ENCODE measurements at regions not wholly inside any gene's neighbourhood (a gene's known extent, or its start where the extent isn't known, plus 50 kb on each side); places are given as distances from the start of the nearest gene placed in this dataset.

DNA sequence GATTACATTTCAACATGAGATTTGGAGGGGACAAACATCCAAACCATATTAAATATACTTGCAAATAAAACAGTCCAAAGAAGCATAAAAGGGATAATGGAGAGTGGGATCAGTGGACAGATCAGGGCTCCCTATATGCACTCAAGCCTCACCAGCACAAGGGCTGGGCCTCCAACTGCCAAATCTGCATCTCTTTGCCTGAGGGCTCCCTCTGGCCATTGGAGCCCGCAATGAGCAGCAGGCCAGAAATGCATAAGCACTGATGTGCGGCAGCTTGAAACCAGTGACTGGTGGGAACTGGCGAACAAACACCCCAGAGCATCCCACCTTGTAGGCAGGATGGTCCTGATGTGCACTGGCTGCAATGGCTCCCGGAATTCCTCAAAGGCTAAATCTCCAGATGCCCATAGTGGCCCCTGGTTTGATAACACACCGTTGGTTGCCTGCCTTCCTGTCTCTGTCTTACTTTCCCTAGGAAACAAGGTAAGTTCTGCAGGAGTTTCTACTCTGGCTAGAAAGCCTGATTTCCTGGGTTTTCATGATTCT, 55.9 kb upstream of the POMGNT2 start:
- Histone ChIP-seq H3K27ac (ENCODE audit: low read depth, low read length) (no peak overlapping the region), H3K9ac (ENCODE audit: extremely low read depth, low read length, poor library complexity, severe bottlenecking) (no peak overlapping the region), H3K4me1 (ENCODE audit: control insufficient read depth, insufficient read depth, low read length) (peaks cover 6% of the 10 kb centered on the region), H3K4me3 (ENCODE audit: low read length) (no peak overlapping the region), H3K9me3 (ENCODE audit: control insufficient read depth, low read length) (peaks cover 4% of the 10 kb centered on the region), H3K27me3 (ENCODE audit: control insufficient read depth, insufficient read depth, low read length, poor library complexity, severe bottlenecking) (peaks cover 8% of the 10 kb centered on the region), H3K36me3 (ENCODE audit: control insufficient read depth, insufficient read depth, low read length) (no peaks in the 10 kb centered on the region)
- Mint-ChIP-seq H3K27me3 (ENCODE audit: insufficient read depth) (peaks cover 10% of the 10 kb centered on the region), H3K4me3 (no peak overlapping the region), H3K4me1 (peaks cover 12% of the 10 kb centered on the region), H3K27ac (no peak overlapping the region), H3K9me3 (peaks cover 9% of the 10 kb centered on the region), H3K36me3 (ENCODE audit: low read depth) (no peaks in the 10 kb centered on the region)
- WGBS, 2 experiments (ENCODE audit: insufficient coverage in 1 of 2, insufficient read length in 1 of 2), result 60% methylated on average over 4 to 5 of the region's 5 CpGs
- peak; percentile 52 for DNase-seq
- TF ChIP-seq, protein P1, sequence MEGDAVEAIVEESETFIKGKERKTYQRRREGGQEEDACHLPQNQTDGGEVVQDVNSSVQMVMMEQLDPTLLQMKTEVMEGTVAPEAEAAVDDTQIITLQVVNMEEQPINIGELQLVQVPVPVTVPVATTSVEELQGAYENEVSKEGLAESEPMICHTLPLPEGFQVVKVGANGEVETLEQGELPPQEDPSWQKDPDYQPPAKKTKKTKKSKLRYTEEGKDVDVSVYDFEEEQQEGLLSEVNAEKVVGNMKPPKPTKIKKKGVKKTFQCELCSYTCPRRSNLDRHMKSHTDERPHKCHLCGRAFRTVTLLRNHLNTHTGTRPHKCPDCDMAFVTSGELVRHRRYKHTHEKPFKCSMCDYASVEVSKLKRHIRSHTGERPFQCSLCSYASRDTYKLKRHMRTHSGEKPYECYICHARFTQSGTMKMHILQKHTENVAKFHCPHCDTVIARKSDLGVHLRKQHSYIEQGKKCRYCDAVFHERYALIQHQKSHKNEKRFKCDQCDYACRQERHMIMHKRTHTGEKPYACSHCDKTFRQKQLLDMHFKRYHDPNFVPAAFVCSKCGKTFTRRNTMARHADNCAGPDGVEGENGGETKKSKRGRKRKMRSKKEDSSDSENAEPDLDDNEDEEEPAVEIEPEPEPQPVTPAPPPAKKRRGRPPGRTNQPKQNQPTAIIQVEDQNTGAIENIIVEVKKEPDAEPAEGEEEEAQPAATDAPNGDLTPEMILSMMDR (conservative IDR thresholded peaks at IDR 0.05), result no peak

- Histone ChIP-seq H3K27ac (ENCODE audit: low read depth, low read length) (no peak overlapping the region), H3K9me3 (ENCODE audit: control insufficient read depth, low read length) (no peaks in the 10 kb centered on the region), H3K4me3 (ENCODE audit: low read length) (no peak overlapping the region), H3K4me1 (ENCODE audit: control insufficient read depth, insufficient read depth, low read length) (peaks cover 6% of the 10 kb centered on the region), H3K36me3 (ENCODE audit: control insufficient read depth, insufficient read depth, low read length) (no peaks in the 10 kb centered on the region), H3K27me3 (ENCODE audit: control insufficient read depth, insufficient read depth, low read length, poor library complexity, severe bottlenecking) (peaks cover 8% of the 10 kb centered on the region), H3K9ac (ENCODE audit: extremely low read depth, low read length, poor library complexity, severe bottlenecking) (no peak overlapping the region)
- DNase-seq, result no peak
- no peak overlapping the region for H3K4me3 Mint-ChIP-seq
- H3K27me3 Mint-ChIP-seq (ENCODE audit: insufficient read depth), result peaks cover 19% of the 10 kb centered on the region
- H3K4me1 Mint-ChIP-seq, result peaks cover 12% of the 10 kb centered on the region
- H3K27ac Mint-ChIP-seq, result no peak overlapping the region
- H3K9me3 Mint-ChIP-seq, result no peaks in the 10 kb centered on the region
- TF ChIP-seq, protein P1 (conservative IDR thresholded peaks at IDR 0.05), result no peak
- H3K36me3 Mint-ChIP-seq (ENCODE audit: low read depth), result no peaks in the 10 kb centered on the region
- WGBS, 2 experiments (ENCODE audit: insufficient coverage in 1 of 2, insufficient read length in 1 of 2), result 92 to 100% methylated on average over 1 of the region's 1 CpG
Observed at GRCh38 chr3:43160664-43161063, 54.8 kb upstream of the POMGNT2 start.

- H3K4me3 ChIP-seq (ENCODE audit: low read length), result no peak overlapping the region
- no peak overlapping the region for H3K27ac ChIP-seq (ENCODE audit: low read depth, low read length)
- TF ChIP-seq, protein P1 (conservative IDR thresholded peaks at IDR 0.05), result no peak
- H3K4me1 Mint-ChIP-seq, result peaks cover 12% of the 10 kb centered on the region
- no peaks in the 10 kb centered on the region for H3K36me3 ChIP-seq (ENCODE audit: control insufficient read depth, insufficient read depth, low read length)
- no peak for DNase-seq
- H3K4me1 ChIP-seq (ENCODE audit: control insufficient read depth, insufficient read depth, low read length), result peaks cover 6% of the 10 kb centered on the region
- H3K4me3 Mint-ChIP-seq, result no peak overlapping the region
- WGBS, 2 experiments (ENCODE audit: insufficient coverage in 1 of 2, insufficient read length in 1 of 2), result 87 to 94% methylated on average over 3 of the region's 3 CpGs
- H3K36me3 Mint-ChIP-seq (ENCODE audit: low read depth), result no peaks in the 10 kb centered on the region
- peaks cover 8% of the 10 kb centered on the region for H3K27me3 ChIP-seq (ENCODE audit: control insufficient read depth, insufficient read depth, low read length, poor library complexity, severe bottlenecking)
- H3K9ac ChIP-seq (ENCODE audit: extremely low read depth, low read length, poor library complexity, severe bottlenecking), result no peak overlapping the region
- H3K9me3 ChIP-seq (ENCODE audit: control insufficient read depth, low read length), result no peaks in the 10 kb centered on the region
- peaks cover 23% of the 10 kb centered on the region for H3K27me3 Mint-ChIP-seq (ENCODE audit: insufficient read depth)
- no peaks in the 10 kb centered on the region for H3K9me3 Mint-ChIP-seq
- H3K27ac Mint-ChIP-seq, result no peak overlapping the region
Observed at GRCh38 chr3:43159876-43160255, 54.0 kb upstream of the POMGNT2 start.

All from endodermal cell (in vitro differentiated cells).